Stimulated activated naive CD8-positive, alpha-beta T cell treated with anti-CD3 and anti-CD28 coated beads, Interleukin-15, amount 100 ng/mL, for 72 hours (primary cell): ENCODE measurements at regions not wholly inside any gene's neighbourhood (a gene's known extent, or its start where the extent isn't known, plus 50 kb on each side); places are given as distances from the start of the nearest gene placed in this dataset.

Experiments used
- ATAC-seq: fragments of 150-1000 bp; cut with Tn5 transposase; 2 replicates; pipeline ENCODE4 v1.10.0; 2021; ENCODE audit warnings: mild to moderate bottlenecking, moderate library complexity
- DNase-seq, 2 donors: peaks; one replicate each; pipeline ENCODE4 v3.0.0; 2021 to 2022
- H3K27ac Mint-ChIP-seq, 2 donors: one replicate each; pipeline ENCODE4 v1.8.0; 2022; ENCODE audit warnings: mild to moderate bottlenecking in 2 of 2, mixed read lengths in 2 of 2, moderate library complexity in 2 of 2
- H3K27me3 Mint-ChIP-seq: one replicate; pipeline ENCODE4 v1.8.0; 2022; ENCODE audit warnings: mixed read lengths
- H3K4me1 Mint-ChIP-seq: one replicate; pipeline ENCODE4 v1.8.0; 2022; ENCODE audit warnings: mild to moderate bottlenecking, mixed read lengths
- H3K4me3 Mint-ChIP-seq, 2 donors: one replicate each; pipeline ENCODE4 v1.8.0; 2022; ENCODE audit warnings: mild to moderate bottlenecking in 2 of 2, mixed read lengths in 2 of 2, moderate library complexity in 1 of 2
- H3K9me3 Mint-ChIP-seq, 2 donors: one replicate each; pipeline ENCODE4 v1.8.0; 2022; ENCODE audit warnings: mixed read lengths in 2 of 2

DNA sequence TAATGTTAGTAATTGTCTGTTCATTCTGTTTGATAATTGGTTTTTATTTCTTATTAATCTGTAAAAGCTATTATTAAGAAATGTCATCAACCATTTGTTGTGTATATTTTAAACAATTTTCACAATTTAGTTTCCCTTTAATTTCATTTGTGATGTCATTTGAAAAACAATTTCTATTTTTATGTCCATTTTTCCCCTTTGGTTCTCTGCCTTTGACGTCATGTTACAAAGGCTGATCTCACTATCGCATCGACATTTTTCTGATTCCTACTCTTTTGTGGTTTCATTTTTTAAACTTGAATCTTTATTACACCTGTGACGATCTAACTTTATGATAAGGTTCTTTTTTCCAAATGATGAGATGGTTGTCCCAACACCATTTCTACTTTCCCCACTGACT lies 191.0 kb upstream of the ZNF507 start:
- no peak overlapping the region for H3K4me3 Mint-ChIP-seq
- ATAC-seq (no peak), DNase-seq (no peak)
- H3K27ac Mint-ChIP-seq, result no peak overlapping the region
- no peaks in the 10 kb centered on the region for H3K27me3 Mint-ChIP-seq
- no peaks in the 10 kb centered on the region for H3K4me1 Mint-ChIP-seq
- peaks cover 5 to 12% of the 10 kb centered on the region in 2 donors for H3K9me3 Mint-ChIP-seq

DNA sequence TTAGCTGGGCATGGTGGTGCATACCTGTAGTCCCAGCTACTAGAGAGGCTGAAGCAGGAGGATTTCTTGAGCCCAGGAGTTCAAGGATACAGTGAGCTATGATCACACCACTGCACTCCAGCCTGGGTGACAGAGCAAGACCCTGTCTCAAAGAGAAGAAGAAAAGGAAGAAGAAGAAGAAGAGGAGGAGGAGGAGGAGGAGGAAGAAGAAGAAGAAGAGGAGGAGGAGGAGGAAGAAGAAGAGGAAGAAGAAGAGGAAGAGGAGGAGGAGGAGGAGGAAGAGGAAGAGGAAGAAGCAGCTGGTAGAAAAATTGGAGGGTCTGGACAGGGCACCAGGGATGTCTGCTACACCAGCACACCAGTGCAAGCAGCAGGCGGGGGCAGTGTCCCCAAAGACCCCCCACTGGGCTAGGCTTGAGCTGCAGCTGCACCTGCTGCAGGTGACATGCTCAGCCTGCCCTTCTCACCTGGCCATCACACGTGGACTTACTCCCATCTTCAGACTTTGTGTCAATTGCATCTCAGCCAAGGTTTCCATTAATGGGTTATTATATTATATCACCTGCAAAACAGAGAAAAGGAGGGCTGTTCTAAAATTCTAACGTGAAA lies 180.9 kb upstream of the ZNF507 start:
- H3K4me1 Mint-ChIP-seq, result no peaks in the 10 kb centered on the region
- ATAC-seq, result no peak
- DNase-seq, result no peak
- peaks cover 24% of the 10 kb centered on the region for H3K27me3 Mint-ChIP-seq
- peaks cover 0 to 4% of the 10 kb centered on the region in 2 donors for H3K9me3 Mint-ChIP-seq
- no peak overlapping the region for H3K4me3 Mint-ChIP-seq
- H3K27ac Mint-ChIP-seq, result no peak overlapping the region

DNA sequence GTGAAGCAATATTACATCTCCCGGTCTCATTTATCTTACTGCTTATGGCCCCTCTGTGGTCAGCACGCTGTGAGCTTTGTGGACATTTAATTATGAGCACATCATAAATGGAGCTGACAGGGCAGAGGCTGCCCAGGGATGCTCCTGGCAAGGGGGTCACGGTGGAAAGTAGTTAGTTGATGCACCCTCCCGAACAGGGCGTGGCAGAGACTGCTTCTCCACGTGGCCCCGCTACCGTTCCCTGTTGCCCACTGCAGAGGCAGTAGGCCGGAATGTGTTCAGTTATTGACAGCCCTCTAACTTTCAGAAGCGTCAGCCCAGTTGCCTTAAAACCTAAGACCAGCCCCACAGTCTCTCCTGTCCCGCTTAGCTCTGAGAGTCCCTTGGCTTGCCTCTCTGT lies 180.3 kb upstream of the ZNF507 start:
- ATAC-seq (no peak), DNase-seq (no peak)
- H3K9me3 Mint-ChIP-seq, result peaks cover 0 to 4% of the 10 kb centered on the region in 2 donors
- no peaks in the 10 kb centered on the region for H3K4me1 Mint-ChIP-seq
- H3K4me3 Mint-ChIP-seq, result no peak overlapping the region
- no peak overlapping the region for H3K27ac Mint-ChIP-seq
- H3K27me3 Mint-ChIP-seq, result peaks cover 24% of the 10 kb centered on the region

DNA sequence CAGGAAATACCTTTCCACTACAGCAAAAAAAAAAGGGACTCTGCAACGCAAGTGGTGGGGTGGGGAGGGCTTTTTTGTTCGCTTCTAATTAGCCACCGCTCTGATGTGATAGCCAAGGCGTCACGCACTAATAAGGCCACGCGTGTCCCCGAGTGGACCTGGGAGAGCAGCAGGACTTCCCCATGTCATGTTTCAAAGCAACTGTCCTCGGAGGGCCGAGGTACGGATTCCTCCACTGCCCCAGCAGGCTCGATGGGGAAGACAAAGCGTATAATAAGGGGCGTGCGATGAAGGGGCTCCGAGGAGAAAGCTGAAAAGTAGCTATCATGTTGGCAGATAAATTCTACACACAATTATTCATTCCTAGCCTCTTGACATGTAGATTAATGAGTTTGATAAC lies 179.7 kb upstream of the ZNF507 start:
- H3K27me3 Mint-ChIP-seq, result peaks cover 24% of the 10 kb centered on the region
- H3K4me3 Mint-ChIP-seq, result no peak overlapping the region
- no peak for ATAC-seq
- no peak for DNase-seq
- peaks cover 0 to 4% of the 10 kb centered on the region in 2 donors for H3K9me3 Mint-ChIP-seq
- no peak overlapping the region for H3K27ac Mint-ChIP-seq
- H3K4me1 Mint-ChIP-seq, result no peaks in the 10 kb centered on the region

DNA sequence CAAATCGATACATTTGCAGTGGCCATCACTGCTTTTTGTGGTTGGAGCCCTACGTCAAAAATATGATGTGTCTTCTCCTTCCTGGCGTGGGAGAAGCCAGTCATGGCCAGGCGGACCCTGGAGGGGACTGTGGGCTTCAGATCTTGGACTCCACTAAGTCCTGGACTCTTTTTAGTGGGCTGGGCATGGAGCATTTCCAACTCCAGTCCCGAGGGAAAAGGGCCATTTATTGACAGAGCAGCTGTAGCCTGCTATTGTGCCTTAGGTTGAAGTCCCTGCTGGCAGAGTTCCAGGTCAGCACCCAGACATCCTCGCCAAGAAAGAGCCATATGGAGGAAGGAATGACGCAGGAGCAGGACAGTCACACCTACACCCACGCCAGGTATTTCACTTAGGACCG lies 179.2 kb upstream of the ZNF507 start:
- H3K4me3 Mint-ChIP-seq, result no peak overlapping the region
- no peaks in the 10 kb centered on the region for H3K9me3 Mint-ChIP-seq
- H3K4me1 Mint-ChIP-seq, result no peaks in the 10 kb centered on the region
- DNase-seq (no peak), ATAC-seq (no peak)
- H3K27ac Mint-ChIP-seq, result no peak overlapping the region
- H3K27me3 Mint-ChIP-seq, result peaks cover 24% of the 10 kb centered on the region

DNA sequence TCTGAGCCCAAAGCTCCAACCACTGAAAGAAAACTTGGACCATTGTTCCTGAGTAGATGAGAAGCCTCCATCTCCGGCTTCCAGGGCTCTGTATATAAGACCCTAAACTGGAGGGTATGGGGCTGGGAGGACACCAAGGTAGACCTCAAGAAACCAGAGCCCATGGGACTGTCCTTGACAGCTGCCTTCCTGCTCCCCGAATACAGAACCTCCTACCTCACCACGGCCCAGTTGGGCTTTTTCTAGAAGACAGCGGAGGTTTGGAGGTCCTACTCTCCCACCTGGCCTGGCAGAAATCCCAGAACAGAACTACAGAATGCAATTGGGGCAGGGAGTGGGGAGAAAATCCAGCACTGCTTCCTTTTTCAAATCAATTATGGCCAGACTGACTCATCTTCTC lies 177.3 kb upstream of the ZNF507 start:
- Mint-ChIP-seq H3K9me3 (no peaks in the 10 kb centered on the region), H3K4me1 (no peaks in the 10 kb centered on the region), H3K27me3 (peaks cover 24% of the 10 kb centered on the region), H3K4me3 (no peak overlapping the region), H3K27ac (no peak overlapping the region)
- DNase-seq, result no peak
- ATAC-seq, result no peak

DNA sequence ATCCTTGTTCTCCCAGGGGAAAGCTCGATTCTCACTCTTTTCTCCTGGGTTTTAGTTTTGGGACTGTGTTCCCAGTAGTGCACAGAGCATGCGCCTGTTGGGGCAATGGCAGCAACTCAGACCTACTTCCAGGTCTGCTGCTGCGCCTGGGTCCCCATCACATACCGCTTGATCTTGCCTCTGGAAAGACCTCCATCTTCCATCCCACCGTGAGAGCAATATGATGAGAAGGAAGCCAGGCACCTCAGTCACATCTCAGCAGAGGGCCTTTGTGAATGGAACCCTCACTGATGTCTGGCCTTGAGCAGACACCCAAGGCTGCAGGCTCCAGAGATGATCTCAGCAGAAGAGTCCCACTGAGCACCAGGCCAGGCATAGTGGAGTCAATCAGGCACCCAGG lies 176.8 kb upstream of the ZNF507 start:
- H3K4me1 Mint-ChIP-seq, result no peaks in the 10 kb centered on the region
- H3K9me3 Mint-ChIP-seq, result no peaks in the 10 kb centered on the region
- H3K27ac Mint-ChIP-seq, result no peak overlapping the region

DNA sequence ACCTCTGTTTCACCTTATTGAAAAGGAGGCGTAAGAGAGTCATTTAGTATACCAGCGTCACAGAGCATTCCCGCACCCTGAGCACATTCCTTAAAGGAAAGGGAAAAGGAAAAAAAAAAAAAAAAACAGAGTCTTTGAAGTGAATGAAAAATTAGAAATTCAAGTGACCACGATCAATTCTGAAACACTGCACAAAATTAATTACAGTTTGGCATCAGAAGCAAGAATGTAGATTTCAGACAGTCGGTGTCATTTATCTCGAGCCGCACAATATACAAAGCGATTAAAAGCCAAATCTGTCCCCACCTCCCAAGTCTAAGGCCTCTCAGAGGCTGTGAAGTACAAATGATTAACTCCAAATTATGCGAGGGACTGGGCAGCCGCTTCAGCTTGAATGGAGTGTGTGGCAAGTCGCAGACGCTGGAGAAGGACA lies 173.7 kb upstream of the ZNF507 start:
- H3K27ac Mint-ChIP-seq, result peak overlapping the region in 1 of 2 donors; percentile 69
- H3K27me3 Mint-ChIP-seq, result peaks cover 13% of the 10 kb centered on the region
- ATAC-seq, result no peak
- H3K4me3 Mint-ChIP-seq, result no peak overlapping the region
- H3K9me3 Mint-ChIP-seq, result no peaks in the 10 kb centered on the region
- DNase-seq, result no peak
- H3K4me1 Mint-ChIP-seq, result no peaks in the 10 kb centered on the region

More for the DNA sequence above, 176.8 kb upstream of the ZNF507 start:
- Mint-ChIP-seq H3K4me3 (no peak overlapping the region), H3K27me3 (peaks cover 24% of the 10 kb centered on the region)
- ATAC-seq (no peak), DNase-seq (no peak)

DNA sequence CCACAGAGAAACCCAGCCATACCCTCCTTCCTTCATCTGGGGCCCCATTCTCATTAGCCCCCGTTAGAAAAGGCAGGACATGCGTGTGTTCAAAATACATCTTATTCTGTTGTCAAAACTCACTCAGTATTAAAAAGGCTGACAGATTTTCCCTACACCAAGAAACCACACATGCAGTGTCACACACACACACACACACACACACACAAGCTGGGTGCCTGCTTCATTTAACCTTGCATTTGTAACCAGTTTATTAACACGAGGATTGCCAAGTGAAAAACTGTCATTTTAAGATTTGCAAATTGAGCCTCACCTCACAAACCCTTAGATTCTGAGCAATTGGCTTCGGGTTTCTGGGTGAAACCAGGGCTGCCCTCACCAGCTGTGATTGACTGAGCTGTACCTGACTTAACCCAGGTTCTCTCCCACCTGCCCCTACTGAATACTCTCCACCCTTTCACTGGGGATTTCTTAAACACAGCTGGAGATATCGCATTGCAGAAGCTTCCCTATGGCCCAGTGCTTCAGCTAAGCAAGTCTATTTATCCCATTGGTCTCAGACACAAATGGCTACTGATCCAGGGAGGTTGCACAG lies 172.7 kb upstream of the ZNF507 start:
- Mint-ChIP-seq H3K9me3 (no peaks in the 10 kb centered on the region), H3K27me3 (peaks cover 13% of the 10 kb centered on the region), H3K4me3 (no peak overlapping the region), H3K27ac (no peak overlapping the region), H3K4me1 (no peaks in the 10 kb centered on the region)
- ATAC-seq (no peak), DNase-seq (no peak)

DNA sequence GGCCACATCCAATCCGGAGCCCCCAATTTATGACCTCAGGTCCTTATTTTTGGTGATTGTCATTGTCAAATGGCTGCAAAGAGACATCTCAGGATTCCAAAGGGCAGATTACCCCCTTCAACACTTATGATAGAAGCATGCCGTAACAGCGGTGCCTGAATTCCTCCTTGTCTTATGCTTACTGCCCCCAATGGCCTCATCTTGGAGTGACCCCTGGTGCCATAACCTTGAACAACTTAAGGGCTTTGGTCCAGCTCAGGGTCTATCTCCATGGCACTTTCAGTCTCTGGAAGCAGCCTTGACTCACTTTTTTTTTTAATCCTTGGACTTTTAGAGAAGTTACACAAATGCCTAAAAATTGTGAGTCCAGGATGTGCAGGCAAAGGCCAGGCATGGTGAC lies 171.6 kb upstream of the ZNF507 start:
- DNase-seq (no peak), ATAC-seq (no peak)
- H3K4me3 Mint-ChIP-seq, result no peak overlapping the region
- no peaks in the 10 kb centered on the region for H3K4me1 Mint-ChIP-seq
- no peaks in the 10 kb centered on the region for H3K9me3 Mint-ChIP-seq
- no peak overlapping the region for H3K27ac Mint-ChIP-seq
- H3K27me3 Mint-ChIP-seq, result peaks cover 5% of the 10 kb centered on the region

DNA sequence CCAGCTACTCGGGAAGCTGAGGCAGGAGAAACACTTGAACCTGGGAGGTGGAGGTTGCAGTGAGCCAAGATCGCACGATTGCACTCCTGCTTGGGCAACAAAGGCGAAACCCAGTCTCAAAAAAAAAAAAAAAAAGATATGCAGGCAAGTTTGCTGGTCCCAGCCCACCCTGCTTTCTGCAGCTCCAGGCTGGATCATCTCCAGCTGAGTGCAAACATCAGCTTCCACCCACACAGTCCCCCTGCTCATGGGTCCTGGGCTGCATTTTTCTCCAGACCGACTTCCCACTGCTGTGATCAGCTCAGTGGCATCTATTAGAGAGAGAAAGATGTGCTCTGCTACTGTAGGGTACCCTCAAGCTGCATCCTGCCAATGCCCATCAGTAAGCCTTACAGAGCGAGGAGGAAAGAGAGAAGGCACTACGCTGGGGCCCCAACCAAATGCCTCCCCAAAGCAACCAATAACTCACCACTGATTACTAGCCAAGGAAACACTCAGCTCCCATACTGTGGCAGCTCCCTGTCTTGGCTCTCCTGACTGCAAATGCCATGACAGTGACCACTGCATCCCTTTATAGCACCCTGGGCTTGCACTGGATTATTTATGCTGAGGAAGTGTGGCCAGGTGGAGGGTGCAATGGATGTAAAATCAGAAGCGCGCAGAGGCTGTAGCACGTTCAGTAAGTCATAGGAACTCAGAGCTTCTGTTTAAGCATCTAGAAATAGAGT lies 170.9 kb upstream of the ZNF507 start:
- ATAC-seq (no peak), DNase-seq (no peak)
- Mint-ChIP-seq H3K4me3 (no peak overlapping the region), H3K9me3 (no peaks in the 10 kb centered on the region), H3K27me3 (no peaks in the 10 kb centered on the region), H3K27ac (no peak overlapping the region), H3K4me1 (no peaks in the 10 kb centered on the region)

DNA sequence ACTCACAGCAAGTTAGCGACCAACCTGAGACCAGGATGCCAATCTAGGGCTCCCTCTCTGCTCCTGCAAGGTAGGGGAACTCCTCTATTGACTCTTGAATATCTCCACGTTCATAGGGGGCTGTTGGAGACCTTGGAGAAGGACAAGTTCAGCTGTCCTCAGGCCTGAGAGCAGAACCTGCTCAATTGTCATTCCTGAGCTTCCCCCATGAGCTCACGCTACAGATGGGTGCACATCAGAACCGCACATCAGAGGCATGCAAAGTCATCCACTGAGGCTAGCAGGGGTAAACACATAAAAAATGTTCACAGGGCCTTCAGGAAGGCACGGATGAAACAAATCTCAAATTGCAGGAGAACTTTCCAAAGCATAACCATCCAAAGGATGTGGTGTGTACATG lies 168.8 kb upstream of the ZNF507 start:
- H3K27me3 Mint-ChIP-seq, result no peaks in the 10 kb centered on the region
- no peaks in the 10 kb centered on the region for H3K9me3 Mint-ChIP-seq
- DNase-seq (no peak), ATAC-seq (no peak)
- H3K27ac Mint-ChIP-seq, result no peak overlapping the region
- no peaks in the 10 kb centered on the region for H3K4me1 Mint-ChIP-seq
- no peak overlapping the region for H3K4me3 Mint-ChIP-seq

DNA sequence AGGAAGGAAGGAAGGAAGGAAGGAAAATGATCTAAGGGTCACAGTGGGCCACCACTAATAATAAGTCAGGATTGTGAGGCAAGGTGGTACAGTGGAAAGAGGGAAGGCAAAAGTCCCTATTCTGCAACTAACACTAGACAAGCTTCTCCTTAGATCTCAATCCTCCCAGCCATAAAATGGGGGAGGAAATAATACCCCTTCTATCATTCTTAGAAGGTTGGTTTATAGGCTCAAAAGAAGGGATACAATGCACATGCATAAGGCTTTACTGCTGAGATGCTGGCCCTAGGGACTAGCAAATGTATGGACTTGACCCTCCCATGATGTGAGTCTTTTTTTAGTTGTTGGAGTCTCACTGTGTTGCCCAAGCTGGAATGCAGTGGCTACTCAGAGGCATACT lies 167.7 kb upstream of the ZNF507 start:
- H3K4me3 Mint-ChIP-seq, result no peak overlapping the region
- H3K27me3 Mint-ChIP-seq, result no peaks in the 10 kb centered on the region
- DNase-seq (no peak), ATAC-seq (no peak)
- H3K4me1 Mint-ChIP-seq, result no peaks in the 10 kb centered on the region
- no peaks in the 10 kb centered on the region for H3K9me3 Mint-ChIP-seq
- no peak overlapping the region for H3K27ac Mint-ChIP-seq

DNA sequence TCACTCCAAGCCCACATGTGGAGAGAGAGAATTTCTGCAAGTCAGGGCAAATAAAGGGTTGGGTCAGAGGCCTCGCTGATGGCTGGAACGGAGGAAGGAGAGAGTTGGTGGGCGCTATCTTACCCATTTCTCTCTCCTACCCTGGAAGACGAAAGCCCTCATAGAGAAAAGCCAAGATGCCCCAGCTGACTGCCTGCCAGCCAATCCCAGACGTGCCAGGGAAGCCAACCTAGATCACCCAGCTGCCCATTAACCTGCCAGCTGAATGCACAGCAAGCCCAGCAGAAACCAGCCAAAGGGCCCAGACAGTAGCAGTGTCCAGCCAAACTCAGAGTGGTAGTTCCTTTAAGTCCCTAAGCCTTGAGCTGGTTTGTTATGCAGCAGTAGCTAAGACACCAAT lies 167.0 kb upstream of the ZNF507 start:
- Mint-ChIP-seq H3K4me3 (no peak overlapping the region), H3K4me1 (no peaks in the 10 kb centered on the region), H3K27me3 (no peaks in the 10 kb centered on the region), H3K9me3 (no peaks in the 10 kb centered on the region), H3K27ac (no peak overlapping the region)
- ATAC-seq, result no peak
- DNase-seq, result no peak

DNA sequence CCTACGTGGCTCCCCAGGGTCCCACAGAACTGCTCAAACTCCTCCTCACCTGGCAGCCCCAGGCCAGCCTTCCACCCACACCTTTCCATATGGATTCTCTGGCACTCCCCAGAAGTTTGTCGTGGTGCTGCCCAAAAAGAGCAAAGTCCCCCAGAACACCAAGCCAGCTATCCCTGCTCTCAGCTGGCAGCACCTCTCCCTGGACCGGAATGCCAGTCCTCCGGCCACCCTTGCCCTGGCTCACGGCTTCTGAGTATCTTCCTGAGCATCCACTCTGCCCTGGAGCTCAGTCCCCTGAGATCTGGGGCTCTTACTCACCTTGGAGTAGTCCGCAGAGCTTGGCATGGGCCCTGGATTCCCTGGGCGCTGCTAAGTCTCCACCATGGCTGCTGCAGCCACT lies 166.5 kb upstream of the ZNF507 start:
- H3K27ac Mint-ChIP-seq, result peak overlapping the region in 1 of 2 donors; percentile 44
- no peaks in the 10 kb centered on the region for H3K4me1 Mint-ChIP-seq
- H3K4me3 Mint-ChIP-seq, result no peak overlapping the region
- ATAC-seq, result no peak
- H3K27me3 Mint-ChIP-seq, result no peaks in the 10 kb centered on the region
- H3K9me3 Mint-ChIP-seq, result no peaks in the 10 kb centered on the region
- no peak for DNase-seq

DNA sequence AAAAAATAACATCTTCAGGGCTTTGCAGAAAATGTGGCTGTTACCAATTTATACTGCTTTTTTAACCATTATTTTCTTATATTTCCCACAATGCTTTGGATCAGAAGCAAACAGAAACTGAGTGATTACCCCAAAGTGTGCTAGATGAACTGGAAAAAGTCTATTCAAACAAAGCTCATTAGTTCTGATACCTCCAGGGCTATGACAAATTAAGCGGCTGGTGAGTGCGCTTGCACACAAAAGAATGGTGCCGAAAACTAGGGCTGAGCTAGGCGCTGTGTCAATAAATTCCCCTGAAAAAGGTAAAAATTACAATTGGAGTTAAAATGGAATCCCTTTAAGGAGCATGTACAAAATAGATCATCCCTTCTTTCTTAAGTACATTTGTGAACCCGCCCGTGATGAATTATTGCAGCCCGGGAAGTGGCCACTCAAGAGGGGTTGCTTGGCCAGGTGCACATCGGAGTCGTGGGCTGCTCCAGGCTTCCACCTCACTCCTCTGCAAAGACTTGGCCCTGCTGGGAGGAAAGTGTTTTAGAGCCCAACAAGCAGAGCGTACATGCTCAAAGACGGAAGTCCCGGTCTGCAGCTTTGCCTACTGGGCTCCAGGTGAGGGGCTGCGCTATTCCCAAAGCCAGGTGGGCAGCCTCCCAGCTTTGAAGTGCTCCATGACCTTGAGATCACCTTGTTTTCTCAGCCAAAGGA lies 164.0 kb upstream of the ZNF507 start:
- H3K4me1 Mint-ChIP-seq, result no peaks in the 10 kb centered on the region
- no peak overlapping the region for H3K4me3 Mint-ChIP-seq
- ATAC-seq, result no peak
- H3K27ac Mint-ChIP-seq, result no peak overlapping the region
- no peaks in the 10 kb centered on the region for H3K27me3 Mint-ChIP-seq
- H3K9me3 Mint-ChIP-seq, result peaks cover 0 to 8% of the 10 kb centered on the region in 2 donors
- DNase-seq, result no peak
